Endothelial cell (in vitro differentiated cells): ENCODE measurements at regions not wholly inside any gene's neighbourhood (a gene's known extent, or its start where the extent isn't known, plus 50 kb on each side); places are given as distances from the start of the nearest gene placed in this dataset.

Experiments used
- DNase-seq: peaks from one replicate; pipeline ENCODE4 v3.0.0; 2021; ENCODE audit warnings: low spot score
- H3K27ac Mint-ChIP-seq: one replicate; pipeline ENCODE4 v1.8.0; 2021; ENCODE audit warnings: mixed read lengths, inconsistent platforms; ENCODE audit not compliant: unreplicated experiment
- H3K27me3 Mint-ChIP-seq: one replicate; pipeline ENCODE4 v1.8.0; 2021; ENCODE audit warnings: mild to moderate bottlenecking, moderate library complexity, mixed read lengths, inconsistent platforms; ENCODE audit not compliant: unreplicated experiment
- H3K36me3 Mint-ChIP-seq: one replicate; pipeline ENCODE4 v1.8.0; 2021; ENCODE audit warnings: mild to moderate bottlenecking, low read depth, mixed read lengths, inconsistent platforms; ENCODE audit not compliant: unreplicated experiment
- H3K4me1 Mint-ChIP-seq: one replicate; pipeline ENCODE4 v1.8.0; 2021; ENCODE audit warnings: mild to moderate bottlenecking, mixed read lengths, inconsistent platforms; ENCODE audit not compliant: unreplicated experiment
- H3K4me3 Mint-ChIP-seq: one replicate; pipeline ENCODE4 v1.8.0; 2021; ENCODE audit warnings: mild to moderate bottlenecking, mixed read lengths, inconsistent platforms; ENCODE audit not compliant: unreplicated experiment
- H3K9me3 Mint-ChIP-seq: one replicate; pipeline ENCODE4 v1.8.0; 2021; ENCODE audit warnings: mixed read lengths, inconsistent platforms; ENCODE audit not compliant: unreplicated experiment
- CTCF ChIP-seq: fragments of 200-600 bp; sonication (generic); IDR thresholded peaks from one replicate; pipeline ENCODE4 v1.5.0; 2021; ENCODE audit warnings: antibody characterized with exemption; ENCODE audit not compliant: unreplicated experiment

- no peaks in the 10 kb centered on the region for H3K9me3 Mint-ChIP-seq
- no peak for TF ChIP-seq CTCF
- H3K27me3 Mint-ChIP-seq, result no peaks in the 10 kb centered on the region
- H3K4me1 Mint-ChIP-seq, result peaks cover 8% of the 10 kb centered on the region
- no peak for DNase-seq
- no peak overlapping the region for H3K4me3 Mint-ChIP-seq
- no peaks in the 10 kb centered on the region for H3K36me3 Mint-ChIP-seq
- H3K27ac Mint-ChIP-seq, result no peak overlapping the region
Measured at GRCh38 chr5:87785554-87786335, 373.0 kb upstream of the CCNH start.

- DNase-seq, result no peak
- no peaks in the 10 kb centered on the region for H3K36me3 Mint-ChIP-seq
- peaks cover 8% of the 10 kb centered on the region for H3K4me1 Mint-ChIP-seq
- no peak for TF ChIP-seq CTCF
- H3K27me3 Mint-ChIP-seq, result no peaks in the 10 kb centered on the region
- no peak overlapping the region for H3K27ac Mint-ChIP-seq
- H3K4me3 Mint-ChIP-seq, result no peak overlapping the region
- H3K9me3 Mint-ChIP-seq, result no peaks in the 10 kb centered on the region
Measured at GRCh38 chr5:87784879-87785495, 372.3 kb upstream of the CCNH start.

- Mint-ChIP-seq H3K4me1 (peaks cover 8% of the 10 kb centered on the region), H3K36me3 (no peaks in the 10 kb centered on the region), H3K27ac (no peak overlapping the region), H3K4me3 (no peak overlapping the region), H3K9me3 (no peaks in the 10 kb centered on the region), H3K27me3 (no peaks in the 10 kb centered on the region)
- TF ChIP-seq CTCF, result no peak
- DNase-seq, result no peak
Measured at GRCh38 chr5:87784311-87784710, 371.6 kb upstream of the CCNH start.

GRCh38 chr5:87782916-87783315, 370.2 kb upstream of the CCNH start:
- DNase-seq, result no peak
- Mint-ChIP-seq H3K9me3 (no peaks in the 10 kb centered on the region), H3K27me3 (no peaks in the 10 kb centered on the region), H3K4me3 (no peak overlapping the region), H3K27ac (no peak overlapping the region), H3K36me3 (no peaks in the 10 kb centered on the region), H3K4me1 (peaks cover 8% of the 10 kb centered on the region)
- no peak for TF ChIP-seq CTCF

- H3K27ac Mint-ChIP-seq, result no peak overlapping the region
- H3K27me3 Mint-ChIP-seq, result no peaks in the 10 kb centered on the region
- no peak overlapping the region for H3K4me3 Mint-ChIP-seq
- H3K4me1 Mint-ChIP-seq, result peaks cover 8% of the 10 kb centered on the region
- TF ChIP-seq CTCF, result no peak
- H3K36me3 Mint-ChIP-seq, result no peaks in the 10 kb centered on the region
- no peak for DNase-seq
- no peaks in the 10 kb centered on the region for H3K9me3 Mint-ChIP-seq
Measured at GRCh38 chr5:87781976-87782375, 369.2 kb upstream of the CCNH start.
